HEK293T (cell line): ENCODE measurements at regions not wholly inside any gene's neighbourhood (a gene's known extent, or its start where the extent isn't known, plus 50 kb on each side); places are given as distances from the start of the nearest gene placed in this dataset.

Experiments used
- BHLHE40 ChIP-seq: fragments of 450-650 bp; IDR thresholded peaks from 2 replicates; pipeline ENCODE4 v1.6.1; 2016; ENCODE audit warnings: mild to moderate bottlenecking, moderate library complexity, borderline replicate concordance
- ELF4 ChIP-seq: fragments of 450-650 bp; IDR thresholded peaks from 2 replicates; pipeline ENCODE4 v1.6.1; 2017; ENCODE audit warnings: antibody characterized with exemption
- FOXK2 ChIP-seq: fragments of 450-650 bp; IDR thresholded peaks from 2 replicates; pipeline ENCODE4 v1.6.1; 2016; ENCODE audit warnings: mild to moderate bottlenecking
- FOXM1 ChIP-seq: fragments of 450-650 bp; IDR thresholded peaks from 2 replicates; pipeline ENCODE4 v1.6.1; 2017; ENCODE audit warnings: mild to moderate bottlenecking, borderline replicate concordance
- SP1 ChIP-seq: fragments of 450-650 bp; IDR thresholded peaks from 2 replicates; pipeline ENCODE4 v1.6.1; 2017
- SUZ12 ChIP-seq: fragments of 450-650 bp; IDR thresholded peaks from 2 replicates; pipeline ENCODE4 v1.6.1; 2016; ENCODE audit warnings: mild to moderate bottlenecking
- TF ChIP-seq, protein P1 (sequence below): fragments of 450-650 bp; IDR thresholded peaks from 2 replicates; pipeline ENCODE4 v1.6.1; 2016

DNA sequence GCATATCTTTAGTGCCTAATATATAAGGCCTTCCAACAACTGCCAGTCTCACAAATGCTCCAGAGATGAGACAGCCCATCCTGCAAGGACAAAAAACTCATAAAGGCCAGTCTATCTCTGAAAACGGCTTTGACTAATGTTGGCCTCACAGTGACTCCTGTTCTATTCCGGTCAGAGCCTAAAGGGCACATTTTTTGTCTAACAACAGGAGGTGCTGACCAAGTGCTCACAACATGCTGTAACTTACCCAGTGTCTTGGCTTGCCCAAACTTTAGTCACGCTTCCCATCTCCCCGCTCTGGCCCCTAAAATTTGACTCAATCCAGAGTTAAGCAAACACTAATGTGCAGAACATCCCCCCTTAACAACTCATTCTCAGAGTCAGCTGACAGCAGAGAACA is 1411.2 kb upstream of the MIR17HG start:
- TF ChIP-seq BHLHE40: no peak
- no peak for TF ChIP-seq SUZ12
- no peak for TF ChIP-seq ELF4
- no peak for TF ChIP-seq FOXM1
- no peak for TF ChIP-seq FOXK2
- TF ChIP-seq, protein P1, sequence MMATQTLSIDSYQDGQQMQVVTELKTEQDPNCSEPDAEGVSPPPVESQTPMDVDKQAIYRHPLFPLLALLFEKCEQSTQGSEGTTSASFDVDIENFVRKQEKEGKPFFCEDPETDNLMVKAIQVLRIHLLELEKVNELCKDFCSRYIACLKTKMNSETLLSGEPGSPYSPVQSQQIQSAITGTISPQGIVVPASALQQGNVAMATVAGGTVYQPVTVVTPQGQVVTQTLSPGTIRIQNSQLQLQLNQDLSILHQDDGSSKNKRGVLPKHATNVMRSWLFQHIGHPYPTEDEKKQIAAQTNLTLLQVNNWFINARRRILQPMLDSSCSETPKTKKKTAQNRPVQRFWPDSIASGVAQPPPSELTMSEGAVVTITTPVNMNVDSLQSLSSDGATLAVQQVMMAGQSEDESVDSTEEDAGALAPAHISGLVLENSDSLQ: no peak
- TF ChIP-seq SP1: no peak
